RPMI8226 (cell line): ENCODE measurements at regions not wholly inside any gene's neighbourhood (a gene's known extent, or its start where the extent isn't known, plus 50 kb on each side); places are given as distances from the start of the nearest gene placed in this dataset.

Experiments used
- DNase-seq: peaks from one replicate; pipeline ENCODE4 v3.0.0-alpha.2; 2015

- no peak for DNase-seq
These were observed 209.2 kb downstream of the C12orf75 start for GRCh38 chr12:105539735-105540134.

- no peak for DNase-seq
These were observed 217.3 kb downstream of the C12orf75 start for GRCh38 chr12:105547786-105548185.

- DNase-seq: no peak
These were observed 218.1 kb downstream of the C12orf75 start for GRCh38 chr12:105548626-105549025.

- DNase-seq: no peak
These were observed 221.6 kb downstream of the C12orf75 start for GRCh38 chr12:105552056-105552455.

- no peak for DNase-seq
These were observed 223.8 kb downstream of the C12orf75 start for GRCh38 chr12:105554223-105554678.

DNA sequence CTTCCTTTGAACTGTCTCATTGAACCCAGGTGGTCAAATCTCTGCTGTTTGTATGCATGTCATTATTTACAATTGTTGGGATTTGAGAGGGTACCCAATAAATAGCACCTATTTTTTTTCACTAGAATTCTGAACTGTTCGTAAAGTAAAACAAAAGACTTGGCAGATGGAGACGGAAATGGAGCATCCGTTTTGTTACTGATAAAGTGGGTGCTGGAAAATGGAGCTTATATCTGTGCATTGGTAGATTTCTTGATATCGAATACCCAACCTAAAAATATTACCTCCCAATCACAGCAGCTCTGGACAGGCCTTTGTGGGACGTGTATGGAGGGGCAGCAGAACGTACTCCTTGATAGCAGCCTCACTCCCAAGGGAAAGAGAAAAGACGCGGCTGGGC lies 224.4 kb downstream of the C12orf75 start:
- DNase-seq: no peak

- DNase-seq: no peak
These were observed 225.2 kb downstream of the C12orf75 start for GRCh38 chr12:105555556-105556295.

- DNase-seq: no peak
These were observed 228.8 kb downstream of the C12orf75 start for GRCh38 chr12:105559310-105559709.

- DNase-seq: no peak
These were observed 231.2 kb downstream of the C12orf75 start for GRCh38 chr12:105561546-105562198.

DNA sequence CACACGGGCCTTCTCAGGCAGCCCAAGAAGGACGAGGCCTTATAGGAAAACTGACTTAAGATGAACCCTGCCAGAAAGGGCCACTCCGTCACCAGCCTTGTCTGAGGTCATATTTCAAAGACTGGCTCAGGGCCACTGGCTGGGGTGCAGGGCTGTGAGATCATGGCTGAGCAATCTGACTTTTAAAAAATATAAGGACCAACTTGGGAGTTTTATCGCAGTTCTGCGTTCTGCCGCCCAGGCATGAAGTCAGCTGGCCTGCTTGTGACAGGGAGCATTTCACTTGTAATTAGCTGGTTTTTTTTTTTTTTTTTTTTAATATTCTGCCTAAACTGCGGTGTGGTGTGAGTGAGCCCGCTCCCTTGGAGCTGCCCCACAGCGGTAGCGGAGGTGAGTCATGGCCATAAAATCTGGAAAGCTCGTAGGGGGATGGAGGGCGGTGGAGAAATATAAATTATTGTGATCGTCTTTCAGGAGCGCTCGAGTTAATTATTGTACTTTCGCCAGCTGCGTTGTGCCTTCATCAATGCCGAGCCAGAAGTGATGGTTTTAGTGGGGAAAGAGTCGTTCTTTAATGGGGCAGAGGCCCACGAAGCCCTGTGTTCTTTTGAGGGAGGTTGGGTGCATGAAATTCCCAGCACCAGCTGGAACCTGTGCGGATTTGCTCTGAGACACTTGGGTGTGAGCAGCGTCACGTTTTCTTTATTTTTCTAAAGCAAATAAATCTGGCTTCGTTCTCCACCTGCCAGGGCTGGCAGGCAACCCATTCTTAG lies 231.9 kb downstream of the C12orf75 start:
- no peak for DNase-seq

- DNase-seq: no peak
These were observed 236.6 kb downstream of the C12orf75 start for GRCh38 chr12:105567061-105567460.

- DNase-seq: no peak
These were observed 239.4 kb downstream of the C12orf75 start for GRCh38 chr12:105569886-105570285.

- no peak for DNase-seq
These were observed 240.5 kb downstream of the C12orf75 start for GRCh38 chr12:105570944-105571343.

DNA sequence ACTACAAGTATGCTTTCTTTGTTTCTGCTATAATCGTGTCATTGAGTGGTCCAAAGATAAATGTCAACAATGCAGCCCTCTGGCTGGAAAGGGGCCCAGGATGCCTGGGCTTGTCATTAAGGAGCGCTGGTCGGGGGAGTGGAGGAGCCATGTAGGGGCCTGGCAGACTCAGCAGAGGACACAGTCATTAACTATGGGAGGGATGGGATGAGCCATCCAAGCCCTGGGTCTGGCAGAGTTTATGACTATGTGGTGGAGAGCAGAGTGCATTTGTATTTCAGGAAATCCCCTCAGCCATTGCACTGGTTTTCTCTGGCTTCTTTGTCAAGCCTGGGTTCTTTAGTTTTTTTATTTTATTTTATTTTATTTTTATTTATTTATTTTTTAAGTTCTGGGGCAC lies 243.1 kb downstream of the C12orf75 start:
- DNase-seq: no peak

DNA sequence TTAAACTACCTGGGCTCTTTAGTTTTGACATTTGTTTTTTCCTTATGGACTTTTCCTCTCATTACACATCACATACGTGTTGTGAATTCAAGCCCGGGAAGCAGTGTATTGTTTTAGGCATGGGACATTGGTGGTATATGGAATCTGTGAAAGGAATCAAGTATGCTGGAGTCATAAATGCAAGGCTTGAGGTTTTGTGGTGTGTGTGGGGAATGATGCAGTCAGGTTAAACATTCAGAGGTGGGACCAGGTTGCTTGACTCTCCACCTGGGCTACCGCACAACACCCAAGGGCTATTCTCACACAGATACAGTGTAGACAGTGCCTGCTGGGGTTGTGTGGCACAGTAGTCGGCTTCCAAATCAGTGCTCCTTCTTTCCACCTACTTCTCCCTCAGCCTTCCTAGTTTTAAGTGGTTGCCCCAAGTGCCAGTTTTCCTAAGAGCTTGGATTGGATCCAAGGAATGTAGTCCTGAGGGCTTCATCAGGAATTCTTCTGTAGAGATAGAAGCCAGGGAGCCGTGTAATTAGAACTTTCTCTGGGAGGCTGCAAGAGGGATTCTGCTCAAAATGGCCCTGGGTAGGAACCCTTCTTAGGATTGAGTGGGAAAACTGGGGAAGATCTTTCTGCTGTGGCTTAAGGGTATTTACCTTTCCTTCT lies 243.7 kb downstream of the C12orf75 start:
- DNase-seq: no peak

DNA sequence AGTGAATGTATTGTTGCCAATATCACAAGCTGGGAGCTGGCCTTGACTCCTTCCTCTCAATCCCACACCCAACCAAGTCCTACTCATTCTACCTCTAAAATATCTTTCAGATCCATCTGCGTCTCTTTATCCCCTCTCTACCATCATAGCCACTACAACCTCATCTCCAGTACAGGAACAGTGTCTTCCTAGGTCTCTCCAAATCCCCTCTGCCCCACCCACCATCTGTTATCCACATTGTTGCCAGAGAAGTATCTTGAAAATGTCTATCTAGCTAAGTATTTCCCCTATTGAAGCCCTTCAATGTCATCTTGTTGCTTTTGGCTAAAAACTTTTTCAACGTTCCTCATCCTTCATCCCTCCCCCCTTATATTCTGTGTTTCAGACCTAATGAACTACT lies 244.7 kb downstream of the C12orf75 start:
- no peak for DNase-seq

GRCh38 chr12:105576261-105576660 lies 245.8 kb downstream of the C12orf75 start:
- DNase-seq: no peak

- no peak for DNase-seq
These were observed 250.4 kb downstream of the C12orf75 start for GRCh38 chr12:105580821-105581352.

DNA sequence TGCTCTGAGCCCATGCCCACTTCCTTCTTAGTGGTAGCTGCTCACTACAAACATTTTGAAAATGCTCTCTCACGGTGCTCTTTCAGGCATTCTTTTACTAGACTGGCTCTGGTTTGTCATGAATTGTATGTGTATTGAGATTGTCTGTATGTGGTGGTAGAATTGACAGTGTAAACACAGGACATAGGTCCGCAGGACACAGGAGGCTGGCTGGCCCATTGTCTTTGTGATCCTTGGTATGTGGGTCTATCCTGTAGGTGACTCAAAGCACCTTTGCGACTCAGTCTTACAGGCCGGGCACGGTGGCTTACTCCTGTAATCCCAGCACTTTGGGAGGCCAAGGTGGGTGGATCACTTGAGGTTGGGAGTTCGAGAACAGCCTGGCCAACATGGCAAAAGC lies 250.9 kb downstream of the C12orf75 start:
- no peak for DNase-seq

DNA sequence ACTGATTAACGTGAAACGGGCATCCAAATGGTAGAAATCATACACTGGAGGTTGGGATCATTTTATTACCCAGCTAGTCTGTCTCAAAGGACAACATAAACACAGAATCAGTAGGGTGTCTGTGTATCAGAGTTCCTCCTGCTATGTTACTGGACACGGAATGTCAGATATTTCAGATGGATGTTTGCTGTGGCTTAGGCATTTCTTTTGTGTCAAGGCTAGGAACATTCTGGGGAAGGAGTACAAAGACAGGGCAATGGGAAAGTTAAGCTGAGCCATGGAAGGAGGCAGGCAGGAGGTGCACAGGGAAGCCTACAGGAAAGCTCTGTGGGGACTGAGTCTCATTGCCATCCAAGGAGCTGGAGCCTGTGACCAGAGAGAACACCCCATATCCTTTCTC lies 254.6 kb downstream of the C12orf75 start:
- DNase-seq: no peak

DNA sequence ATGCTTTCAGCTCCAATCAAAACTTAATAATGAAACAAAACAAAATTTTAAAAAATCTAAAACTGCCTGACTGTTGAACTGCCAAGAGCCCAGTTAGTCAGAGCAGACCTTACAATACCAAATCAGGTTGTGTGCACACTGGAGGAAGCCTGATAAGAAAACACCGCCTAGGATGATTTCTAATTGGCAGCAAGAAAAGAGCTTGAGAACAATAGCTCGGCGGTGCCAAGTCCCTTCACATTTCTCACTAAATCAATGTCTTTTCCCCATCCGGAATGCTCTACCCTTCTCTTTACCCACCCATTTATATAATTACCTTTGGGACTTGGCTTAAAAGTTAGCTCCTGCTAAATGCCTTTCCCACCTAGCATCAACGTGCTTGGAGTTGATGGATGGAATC lies 256.7 kb downstream of the C12orf75 start:
- DNase-seq: no peak

GRCh38 chr12:105588106-105588505 lies 257.6 kb downstream of the C12orf75 start:
- DNase-seq: no peak

DNA sequence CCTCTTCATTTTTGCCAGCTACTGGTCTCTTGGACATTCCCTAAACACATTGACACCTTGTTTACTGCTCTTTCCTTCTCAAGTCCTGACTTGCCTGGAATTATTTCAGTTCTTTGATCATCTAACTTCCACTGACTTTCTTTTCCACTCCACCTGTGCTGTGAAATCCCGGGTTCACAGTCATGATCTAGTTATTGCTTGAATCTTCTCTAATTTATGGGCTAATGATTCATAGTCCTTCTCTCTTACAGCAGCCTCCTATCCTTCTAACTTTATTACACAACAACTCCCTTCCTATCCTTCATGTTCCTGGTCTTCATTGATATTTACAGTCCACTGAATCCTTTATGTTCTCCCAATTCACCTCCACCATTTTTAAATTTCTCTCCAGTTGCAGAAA lies 260.1 kb downstream of the C12orf75 start:
- DNase-seq: no peak
